ENCODE measurements at regions not wholly inside any gene's neighbourhood (a gene's known extent, or its start where the extent isn't known, plus 50 kb on each side); places are given as distances from the start of the nearest gene placed in this dataset.

- TF ChIP-seq CTCF (IDR thresholded peaks at IDR 0.05), result no peak
- no peak for TF ChIP-seq EP300 (IDR thresholded peaks at IDR 0.05)
Measured at GRCh38 chr6:85255661-85256060, 194.2 kb upstream of the NT5E start.

Data from ovary (tissue), 3 donors.